SU-DHL-6 (cell line): ENCODE measurements at regions not wholly inside any gene's neighbourhood (a gene's known extent, or its start where the extent isn't known, plus 50 kb on each side); places are given as distances from the start of the nearest gene placed in this dataset.

Source experiments
- CTCF ChIP-seq: fragments of 200-600 bp; sonication (generic); IDR thresholded peaks from one replicate; pipeline ENCODE4 v1.5.1; 2017; ENCODE audit warnings: antibody characterized with exemption, mild to moderate bottlenecking, low read length, moderate library complexity; ENCODE audit not compliant: insufficient read depth, poor library complexity, severe bottlenecking
- EZH2phosphoT487 ChIP-seq: fragments of 200-600 bp; sonication (generic), shearing (Covaris generic); conservative IDR thresholded peaks from 2 replicates; pipeline ENCODE4 v1.6.1; 2018; ENCODE audit warnings: mild to moderate bottlenecking, antibody characterized with exemption, low read length, moderate library complexity, mixed read lengths

GRCh38 chr4:60378010-60378409 lies 822.1 kb upstream of the ADGRL3 start:
- TF ChIP-seq CTCF (no peak), EZH2phosphoT487 (no peak)
